ENCODE measurements at regions not wholly inside any gene's neighbourhood (a gene's known extent, or its start where the extent isn't known, plus 50 kb on each side); places are given as distances from the start of the nearest gene placed in this dataset.

GRCh38 chr13:91236921-91237320 is 110.6 kb upstream of the MIR17HG start:
- Histone ChIP-seq H3K27me3 (no peaks in the 10 kb centered on the region), H3K27ac (no peak overlapping the region), H3K36me3 (no peaks in the 10 kb centered on the region), H3K9me3 (no peaks in the 10 kb centered on the region), H3K4me1 (no peaks in the 10 kb centered on the region), H3K4me3 (no peak overlapping the region)
- intact Hi-C loops (cut with DNase I), result no loop called here
- TF ChIP-seq POLR2A (IDR thresholded peaks at IDR 0.05), result no peak
- TF ChIP-seq POLR2AphosphoS5 (IDR thresholded peaks at IDR 0.05; ENCODE audit: insufficient read depth in 1 of 2, low read depth in 1 of 2), result no peak
- TF ChIP-seq CTCF (IDR thresholded peaks at IDR 0.05), result no peak
- DNase-seq (ENCODE audit: extremely low spot score in 2 of 2), result no peak

GRCh38 chr13:91238036-91238435 is 109.5 kb upstream of the MIR17HG start:
- Histone ChIP-seq H3K9me3 (no peaks in the 10 kb centered on the region), H3K4me1 (no peaks in the 10 kb centered on the region), H3K36me3 (no peaks in the 10 kb centered on the region), H3K4me3 (no peak overlapping the region), H3K27me3 (no peaks in the 10 kb centered on the region), H3K27ac (no peak overlapping the region)
- DNase-seq (ENCODE audit: extremely low spot score in 2 of 2), result no peak
- intact Hi-C loops (cut with DNase I), result no loop called here
- TF ChIP-seq POLR2AphosphoS5 (IDR thresholded peaks at IDR 0.05; ENCODE audit: insufficient read depth in 1 of 2, low read depth in 1 of 2), result no peak
- TF ChIP-seq CTCF (IDR thresholded peaks at IDR 0.05), result no peak
- TF ChIP-seq POLR2A (IDR thresholded peaks at IDR 0.05), result no peak

GRCh38 chr13:91240341-91240740 is 107.1 kb upstream of the MIR17HG start:
- no peaks in the 10 kb centered on the region for H3K36me3 ChIP-seq
- intact Hi-C loops (cut with DNase I), result no loop called here
- no peaks in the 10 kb centered on the region for H3K9me3 ChIP-seq
- H3K4me1 ChIP-seq, result no peaks in the 10 kb centered on the region
- no peaks in the 10 kb centered on the region for H3K27me3 ChIP-seq
- H3K4me3 ChIP-seq, result no peak overlapping the region
- no peak for DNase-seq (ENCODE audit: extremely low spot score in 2 of 2)
- TF ChIP-seq CTCF (IDR thresholded peaks at IDR 0.05) (no peak), POLR2A (IDR thresholded peaks at IDR 0.05) (no peak), POLR2AphosphoS5 (IDR thresholded peaks at IDR 0.05; ENCODE audit: insufficient read depth in 1 of 2, low read depth in 1 of 2) (no peak)
- H3K27ac ChIP-seq, result no peak overlapping the region

- H3K4me3 ChIP-seq, result no peak overlapping the region
- H3K27ac ChIP-seq, result no peak overlapping the region
- no peaks in the 10 kb centered on the region for H3K27me3 ChIP-seq
- DNase-seq (ENCODE audit: extremely low spot score in 2 of 2), result no peak
- no peak for TF ChIP-seq POLR2A (IDR thresholded peaks at IDR 0.05)
- intact Hi-C loops (cut with DNase I), result no loop called here
- no peaks in the 10 kb centered on the region for H3K36me3 ChIP-seq
- no peaks in the 10 kb centered on the region for H3K4me1 ChIP-seq
- no peaks in the 10 kb centered on the region for H3K9me3 ChIP-seq
These were observed 106.1 kb upstream of the MIR17HG start for GRCh38 chr13:91241221-91241933.

- intact Hi-C loops (cut with DNase I), result no loop called here
- H3K27ac ChIP-seq, result no peak overlapping the region
- H3K27me3 ChIP-seq, result no peaks in the 10 kb centered on the region
- no peak for TF ChIP-seq POLR2A (IDR thresholded peaks at IDR 0.05)
- no peak for TF ChIP-seq POLR2AphosphoS5 (IDR thresholded peaks at IDR 0.05; ENCODE audit: insufficient read depth in 1 of 2, low read depth in 1 of 2)
- TF ChIP-seq CTCF (IDR thresholded peaks at IDR 0.05), result no peak
- H3K9me3 ChIP-seq, result no peaks in the 10 kb centered on the region
- no peak for DNase-seq (ENCODE audit: extremely low spot score in 2 of 2)
- no peak overlapping the region for H3K4me3 ChIP-seq
- no peaks in the 10 kb centered on the region for H3K36me3 ChIP-seq
- no peaks in the 10 kb centered on the region for H3K4me1 ChIP-seq
These were observed 104.8 kb upstream of the MIR17HG start for GRCh38 chr13:91242652-91243051.

Data from vagina (tissue), 2 donors.